ENCODE measurements at regions not wholly inside any gene's neighbourhood (a gene's known extent, or its start where the extent isn't known, plus 50 kb on each side); places are given as distances from the start of the nearest gene placed in this dataset.

DNA sequence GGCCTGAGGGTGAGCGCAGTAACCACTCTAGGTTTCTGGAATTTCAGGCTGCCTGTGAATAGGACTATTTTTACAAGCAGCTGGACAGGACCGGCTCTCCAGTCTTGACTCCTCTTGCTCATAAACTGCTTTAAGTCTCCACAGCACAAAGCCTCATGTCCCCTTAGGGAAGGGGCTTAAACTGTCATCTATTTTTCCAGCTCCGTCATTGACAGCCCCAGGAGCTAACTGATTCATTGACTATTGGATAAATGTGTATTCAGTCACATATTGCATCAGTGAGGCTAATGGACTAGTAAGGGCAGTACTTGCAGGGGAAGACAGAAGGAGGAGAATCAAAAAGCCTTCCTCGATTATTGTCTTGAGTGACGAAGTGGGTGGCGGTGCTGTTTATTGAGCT is 719.4 kb upstream of the ADAMTS16 start:
- DNase-seq (ENCODE audit: low read depth) = no peak
- no peak for TF ChIP-seq CTCF (IDR thresholded peaks at IDR 0.05; ENCODE audit: control insufficient read depth, extremely low read depth, insufficient read depth)
- H3K4me3 ChIP-seq (ENCODE audit: low read depth, low read length) = no peak overlapping the region

GRCh38 chr5:4422247-4422646 is 717.9 kb upstream of the ADAMTS16 start:
- TF ChIP-seq CTCF (IDR thresholded peaks at IDR 0.05; ENCODE audit: control insufficient read depth, extremely low read depth, insufficient read depth) = no peak
- no peak overlapping the region for H3K4me3 ChIP-seq (ENCODE audit: low read depth, low read length)
- DNase-seq (ENCODE audit: low read depth) = no peak

DNA sequence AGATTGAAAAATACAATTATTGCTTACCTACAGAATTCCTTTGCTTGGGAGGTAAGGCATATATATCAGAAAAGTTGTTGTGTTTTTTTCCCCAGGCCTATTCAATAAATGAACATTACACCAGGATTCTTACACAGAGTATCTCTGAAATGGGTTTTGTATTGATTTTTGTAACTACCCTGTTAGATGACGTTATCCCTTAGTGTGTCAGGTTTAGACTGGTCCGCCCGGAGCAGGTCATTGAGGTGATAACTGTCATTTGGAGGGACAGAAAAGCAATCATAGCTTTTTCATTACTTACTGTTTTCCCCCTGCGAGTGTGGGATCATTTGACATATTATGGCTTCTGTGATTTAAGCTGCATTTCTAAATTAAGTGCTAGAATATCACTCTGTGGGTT is 715.2 kb upstream of the ADAMTS16 start:
- no peak overlapping the region for H3K4me3 ChIP-seq (ENCODE audit: low read depth, low read length)
- TF ChIP-seq CTCF (IDR thresholded peaks at IDR 0.05; ENCODE audit: control insufficient read depth, extremely low read depth, insufficient read depth) = no peak
- no peak for DNase-seq (ENCODE audit: low read depth)

DNA sequence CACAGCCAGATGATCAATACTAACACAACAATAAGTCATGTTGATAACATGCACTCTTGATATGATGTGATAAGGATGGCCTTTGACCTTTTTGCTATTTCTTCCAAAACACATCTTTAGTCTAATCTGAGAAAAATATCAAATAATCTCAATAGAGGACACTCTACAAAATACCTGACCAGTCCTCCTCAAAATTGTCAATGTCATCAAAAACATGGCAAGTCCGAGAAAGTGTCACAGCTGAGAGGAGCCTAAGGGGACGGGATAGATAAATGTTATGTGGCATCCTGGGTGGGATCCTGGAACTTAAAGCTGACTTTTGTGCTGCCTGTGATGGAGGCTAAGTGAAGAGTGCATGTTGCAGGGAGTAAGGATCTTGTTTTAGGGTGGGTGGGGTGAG is 699.6 kb upstream of the ADAMTS16 start:
- H3K4me3 ChIP-seq (ENCODE audit: low read depth, low read length) = no peak overlapping the region
- DNase-seq (ENCODE audit: low read depth) = no peak
- TF ChIP-seq CTCF (IDR thresholded peaks at IDR 0.05; ENCODE audit: control insufficient read depth, extremely low read depth, insufficient read depth) = no peak

DNA sequence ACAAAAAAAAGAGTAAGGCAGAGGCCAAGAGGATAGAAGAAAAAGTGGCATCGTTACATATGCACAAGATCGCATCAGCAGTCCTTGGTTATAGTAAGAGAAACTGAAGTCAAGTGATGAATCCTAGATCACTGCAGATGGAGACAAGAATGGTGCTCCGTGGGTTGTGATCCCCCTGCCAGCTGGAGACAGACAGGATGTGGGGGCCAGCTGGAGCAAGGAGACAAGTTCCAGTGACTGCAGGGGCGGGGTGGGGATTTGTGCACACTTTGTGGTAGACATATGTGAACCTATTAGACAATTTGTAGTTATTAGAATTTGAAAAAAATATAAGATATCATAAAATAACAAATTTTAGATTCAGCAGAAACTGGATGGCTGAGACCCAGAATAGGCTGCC is 697.9 kb upstream of the ADAMTS16 start:
- DNase-seq (ENCODE audit: low read depth) = no peak
- TF ChIP-seq CTCF (IDR thresholded peaks at IDR 0.05; ENCODE audit: control insufficient read depth, extremely low read depth, insufficient read depth) = no peak
- H3K4me3 ChIP-seq (ENCODE audit: low read depth, low read length) = no peak overlapping the region

DNA sequence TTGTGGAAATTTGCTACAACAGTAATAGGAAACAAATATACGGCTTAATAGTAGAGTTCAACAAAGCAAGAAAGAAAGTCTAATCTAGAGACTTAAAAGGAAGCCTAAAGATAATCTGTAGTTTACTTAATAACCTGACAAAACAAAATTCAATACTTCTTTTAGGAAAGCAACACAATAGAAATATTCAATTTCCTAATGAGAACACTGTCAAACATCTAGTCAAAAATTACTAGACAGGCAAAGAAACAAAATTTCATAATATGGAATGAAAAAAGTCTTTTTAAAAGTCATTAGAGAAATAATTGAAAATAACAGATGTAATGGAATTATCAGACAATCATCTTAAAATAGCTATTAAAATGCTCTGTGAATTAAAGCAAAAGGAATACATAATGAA is 692.5 kb upstream of the ADAMTS16 start:
- no peak for DNase-seq (ENCODE audit: low read depth)
- H3K4me3 ChIP-seq (ENCODE audit: low read depth, low read length) = no peak overlapping the region
- TF ChIP-seq CTCF (IDR thresholded peaks at IDR 0.05; ENCODE audit: control insufficient read depth, extremely low read depth, insufficient read depth) = no peak

- no peak for DNase-seq (ENCODE audit: low read depth)
- no peak for TF ChIP-seq CTCF (IDR thresholded peaks at IDR 0.05; ENCODE audit: control insufficient read depth, extremely low read depth, insufficient read depth)
- H3K4me3 ChIP-seq (ENCODE audit: low read depth, low read length) = no peak overlapping the region
These were observed 686.5 kb upstream of the ADAMTS16 start for GRCh38 chr5:4453655-4454054.

Measured in LNCaP clone FGC (cell line).